ENCODE measurements at regions not wholly inside any gene's neighbourhood (a gene's known extent, or its start where the extent isn't known, plus 50 kb on each side); places are given as distances from the start of the nearest gene placed in this dataset.

GRCh38 chr4:187889651-187890050 lies 105.9 kb upstream of the ZFP42 start:
- Histone ChIP-seq H3K4me3 (no peak overlapping the region), H3K36me3 (no peaks in the 10 kb centered on the region), H3K9me3 (ENCODE audit: low read depth) (no peaks in the 10 kb centered on the region), H3K27ac (no peak overlapping the region), H3K27me3 (no peaks in the 10 kb centered on the region), H3K4me1 (ENCODE audit: low read depth) (no peaks in the 10 kb centered on the region)
- TF ChIP-seq CTCF (IDR thresholded peaks at IDR 0.05; ENCODE audit: low read depth, low read length) = no peak
- DNase-seq (ENCODE audit: low read depth in 1 of 2, low spot score in 1 of 2) = no peak

GRCh38 chr4:187893418-187893817 lies 102.2 kb upstream of the ZFP42 start:
- TF ChIP-seq CTCF (IDR thresholded peaks at IDR 0.05; ENCODE audit: low read depth, low read length) = no peak
- H3K4me1 ChIP-seq (ENCODE audit: low read depth) = no peaks in the 10 kb centered on the region
- no peaks in the 10 kb centered on the region for H3K27me3 ChIP-seq
- no peak overlapping the region for H3K4me3 ChIP-seq
- no peaks in the 10 kb centered on the region for H3K36me3 ChIP-seq
- no peak for DNase-seq (ENCODE audit: low read depth in 1 of 2, low spot score in 1 of 2)
- H3K27ac ChIP-seq = no peak overlapping the region
- H3K9me3 ChIP-seq (ENCODE audit: low read depth) = no peaks in the 10 kb centered on the region

- no peak for DNase-seq (ENCODE audit: low read depth in 1 of 2, low spot score in 1 of 2)
- Histone ChIP-seq H3K36me3 (no peaks in the 10 kb centered on the region), H3K27me3 (no peaks in the 10 kb centered on the region), H3K4me1 (ENCODE audit: low read depth) (no peaks in the 10 kb centered on the region), H3K27ac (no peak overlapping the region), H3K9me3 (ENCODE audit: low read depth) (no peaks in the 10 kb centered on the region), H3K4me3 (no peak overlapping the region)
- TF ChIP-seq CTCF (IDR thresholded peaks at IDR 0.05; ENCODE audit: low read depth, low read length) = no peak
Measured at GRCh38 chr4:187903106-187903505, 92.5 kb upstream of the ZFP42 start.

- no peak for DNase-seq (ENCODE audit: low read depth in 1 of 2, low spot score in 1 of 2)
Measured at GRCh38 chr4:187903700-187904099, 91.9 kb upstream of the ZFP42 start.

GRCh38 chr4:187908079-187908561 lies 87.5 kb upstream of the ZFP42 start:
- no peak for TF ChIP-seq CTCF (IDR thresholded peaks at IDR 0.05; ENCODE audit: low read depth, low read length)
- H3K27me3 ChIP-seq = no peaks in the 10 kb centered on the region
- H3K4me3 ChIP-seq = no peak overlapping the region
- no peak overlapping the region for H3K27ac ChIP-seq
- H3K36me3 ChIP-seq = no peaks in the 10 kb centered on the region
- DNase-seq (ENCODE audit: low read depth in 1 of 2, low spot score in 1 of 2) = peak in 1 of 2 donors; percentile 12
- H3K4me1 ChIP-seq (ENCODE audit: low read depth) = no peaks in the 10 kb centered on the region
- H3K9me3 ChIP-seq (ENCODE audit: low read depth) = no peaks in the 10 kb centered on the region

More at GRCh38 chr4:187903700-187904099, 91.9 kb upstream of the ZFP42 start:
- Histone ChIP-seq H3K27ac (no peak overlapping the region), H3K4me1 (ENCODE audit: low read depth) (no peaks in the 10 kb centered on the region), H3K36me3 (no peaks in the 10 kb centered on the region), H3K27me3 (no peaks in the 10 kb centered on the region), H3K9me3 (ENCODE audit: low read depth) (no peaks in the 10 kb centered on the region), H3K4me3 (no peak overlapping the region)
- TF ChIP-seq CTCF (IDR thresholded peaks at IDR 0.05; ENCODE audit: low read depth, low read length) = no peak

- Histone ChIP-seq H3K9me3 (ENCODE audit: low read depth) (no peaks in the 10 kb centered on the region), H3K27ac (no peak overlapping the region)
- DNase-seq (ENCODE audit: low read depth in 1 of 2, low spot score in 1 of 2) = no peak
Measured at GRCh38 chr4:187908731-187909130, 86.8 kb upstream of the ZFP42 start.

More at GRCh38 chr4:187908731-187909130, 86.8 kb upstream of the ZFP42 start:
- no peaks in the 10 kb centered on the region for H3K4me1 ChIP-seq (ENCODE audit: low read depth)
- H3K27me3 ChIP-seq = no peaks in the 10 kb centered on the region
- TF ChIP-seq CTCF (IDR thresholded peaks at IDR 0.05; ENCODE audit: low read depth, low read length) = no peak
- H3K4me3 ChIP-seq = no peak overlapping the region
- H3K36me3 ChIP-seq = no peaks in the 10 kb centered on the region
